NCI-H1092 (cell line): ENCODE measurements at regions not wholly inside any gene's neighbourhood (a gene's known extent, or its start where the extent isn't known, plus 50 kb on each side); places are given as distances from the start of the nearest gene placed in this dataset.
"Not testable (repeated sequence)": the region's sequence is repeated elsewhere in the genome, so short reads cannot be mapped to it uniquely, and the experiment has no call there.

Source experiments
- DNase-seq: peaks from one replicate; lab custom pipeline; 2025; lab: John Stamatoyannopoulos, UW

DNA sequence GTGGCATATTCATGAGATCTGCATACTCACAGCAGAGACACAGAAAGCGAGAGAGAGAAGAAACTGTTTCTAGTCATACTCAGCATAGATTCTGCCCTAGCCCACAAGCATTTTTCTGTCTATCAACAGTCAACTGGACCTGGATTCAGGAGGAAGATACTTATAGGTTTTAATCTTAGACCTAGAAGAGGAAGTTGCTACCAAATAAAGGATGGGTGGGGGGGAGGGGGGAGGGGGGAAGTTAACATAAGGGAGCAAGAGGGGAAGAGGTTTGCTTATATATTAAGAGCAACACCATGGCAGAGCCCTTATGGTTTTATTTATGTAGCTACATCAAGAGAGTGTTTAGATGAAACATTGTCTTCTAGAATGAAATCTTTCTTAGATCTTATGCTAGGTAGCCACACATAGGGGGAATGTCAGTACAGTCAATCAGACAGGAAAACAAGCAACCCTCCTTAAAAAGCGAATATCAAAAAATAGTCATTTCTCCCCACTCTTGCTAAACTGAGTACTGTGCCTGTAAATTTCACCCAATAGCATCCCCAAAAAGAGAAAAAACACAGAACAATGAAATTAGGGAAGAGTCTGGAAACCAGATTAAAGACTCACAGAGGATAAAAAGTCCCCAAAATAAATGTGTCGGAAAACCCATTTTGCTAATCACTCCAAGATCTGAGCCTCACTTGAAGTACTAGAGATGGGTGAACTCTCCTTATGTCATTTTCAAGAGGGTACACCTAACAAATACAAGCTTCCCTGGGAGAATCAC, 192.7 kb upstream of the NR4A3 start:
- DNase-seq = no peak

GRCh38 chr9:99632349-99633038, 189.2 kb upstream of the NR4A3 start:
- DNase-seq = no peak

DNA sequence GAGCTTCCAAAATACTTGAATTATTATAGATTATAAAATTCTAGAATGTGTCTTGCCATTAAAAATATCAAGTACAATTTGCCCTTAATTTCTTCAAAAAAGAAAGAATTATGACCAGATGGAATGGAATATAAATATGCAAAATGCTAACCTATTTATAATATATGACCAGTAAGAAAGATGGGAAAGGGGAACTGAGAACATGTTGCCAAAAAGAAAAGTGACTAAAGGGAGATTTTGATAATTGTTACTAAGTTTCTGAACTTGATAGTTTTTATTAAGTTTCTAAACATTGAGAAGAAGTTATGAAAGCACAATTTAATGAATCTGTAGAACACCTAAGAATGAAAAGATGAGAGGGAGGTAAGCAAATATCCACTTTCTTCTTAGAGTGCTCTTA, 188.4 kb upstream of the NR4A3 start:
- DNase-seq = no peak

GRCh38 chr9:99634186-99634585, 187.5 kb upstream of the NR4A3 start:
- DNase-seq = no peak

DNA sequence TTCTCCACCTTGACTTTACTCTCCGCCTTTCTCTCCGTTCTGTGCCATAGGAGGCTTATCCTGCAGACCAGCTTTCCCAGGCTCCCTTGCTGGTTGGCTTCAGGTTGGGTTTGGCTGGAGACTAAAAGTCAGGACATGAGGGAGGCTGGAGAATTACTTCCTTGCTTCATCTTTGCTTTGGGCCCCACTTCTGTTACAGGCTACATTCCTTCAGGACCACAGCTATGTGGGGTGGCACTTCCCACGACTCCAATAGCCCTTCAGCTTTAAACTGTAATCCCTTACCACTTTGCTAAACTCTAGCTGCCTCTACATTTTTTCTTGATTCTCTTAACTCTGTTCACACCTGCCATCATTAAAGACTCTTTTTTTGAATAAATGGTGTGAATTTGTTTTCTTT, 186.7 kb upstream of the NR4A3 start:
- no peak for DNase-seq

GRCh38 chr9:99637641-99638040, 184.0 kb upstream of the NR4A3 start:
- no peak for DNase-seq

DNA sequence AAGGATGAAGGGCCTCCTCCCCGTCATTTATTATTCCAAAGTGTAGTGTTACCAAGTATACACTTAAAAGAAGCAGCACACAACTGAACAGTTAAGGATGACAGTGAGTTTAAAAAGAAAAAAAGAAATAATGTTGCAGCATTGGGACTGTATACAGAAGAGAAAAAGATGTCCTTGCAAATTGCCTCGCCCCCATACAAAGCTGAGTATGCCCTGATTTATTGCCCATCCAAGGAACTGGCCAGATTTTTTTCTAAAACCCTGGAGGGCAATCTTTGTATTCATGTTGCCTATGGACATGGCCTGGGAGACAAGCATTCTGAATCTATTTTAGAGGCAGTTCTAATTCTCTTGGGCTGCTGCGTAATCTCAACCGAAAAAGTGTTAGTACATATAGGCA, 182.7 kb upstream of the NR4A3 start:
- DNase-seq = no peak

- no peak for DNase-seq
Measured at GRCh38 chr9:99647604-99648003, 174.1 kb upstream of the NR4A3 start.

DNA sequence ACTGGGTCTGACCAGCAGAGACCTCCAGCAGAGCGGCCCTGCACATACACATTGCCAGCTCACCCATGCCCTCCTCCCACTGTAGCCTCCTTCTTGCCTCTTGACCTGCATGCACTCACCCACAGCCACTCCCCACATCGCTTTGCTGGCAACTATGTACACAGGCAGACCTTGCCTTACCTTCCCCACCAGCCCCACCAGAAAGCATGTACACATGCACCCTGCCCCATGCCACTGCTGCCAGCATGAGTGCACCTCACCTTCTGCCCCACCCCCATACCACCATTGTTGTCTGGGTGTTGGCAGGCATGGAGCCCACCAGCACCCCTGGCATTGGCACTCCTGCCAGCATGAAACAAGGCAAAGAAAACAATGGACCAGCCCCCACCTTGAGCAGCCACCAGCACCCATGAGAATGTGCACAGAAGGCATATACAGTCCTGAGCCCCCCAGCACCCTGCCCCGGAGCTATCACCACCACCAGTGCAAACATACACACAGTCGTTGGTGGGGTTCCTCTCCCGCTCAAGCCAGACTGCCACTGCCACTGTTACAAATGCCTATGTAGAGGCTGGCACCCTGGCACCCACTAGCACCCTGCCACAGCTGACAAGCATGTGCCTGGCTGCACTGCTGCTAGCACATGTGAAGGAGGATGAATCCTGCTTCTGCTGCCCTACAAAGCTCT, 171.4 kb upstream of the NR4A3 start:
- DNase-seq = no peak

GRCh38 chr9:99660191-99660636, 161.5 kb upstream of the NR4A3 start:
- no peak for DNase-seq

DNA sequence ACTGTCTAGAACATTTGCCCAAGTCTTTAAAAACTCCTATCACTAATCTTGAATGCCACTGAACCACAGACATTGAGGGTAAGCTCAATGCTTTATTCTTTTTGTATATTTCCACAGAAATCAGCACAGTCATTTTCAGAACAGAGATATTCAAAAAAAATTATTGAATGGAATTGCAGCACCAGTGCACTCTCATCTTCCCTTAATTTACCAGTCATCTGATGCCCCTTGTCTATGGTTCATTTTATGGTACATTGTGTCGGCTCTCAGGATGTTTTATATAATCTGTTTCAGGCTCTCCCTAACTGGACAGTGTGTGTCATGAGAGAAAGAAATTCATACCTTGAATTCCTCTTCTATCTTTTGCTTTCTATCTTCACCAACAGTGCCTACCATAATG, 158.4 kb upstream of the NR4A3 start:
- no peak for DNase-seq

- no peak for DNase-seq
Measured at GRCh38 chr9:99663856-99664255, 157.8 kb upstream of the NR4A3 start.

GRCh38 chr9:99666571-99666970, 155.1 kb upstream of the NR4A3 start:
- no peak for DNase-seq

- DNase-seq = not testable (repeated sequence)
Measured at GRCh38 chr9:99670886-99671285, 150.8 kb upstream of the NR4A3 start.

- DNase-seq = no peak
Measured at GRCh38 chr9:99677281-99677680, 144.4 kb upstream of the NR4A3 start.

GRCh38 chr9:99678566-99678965, 143.1 kb upstream of the NR4A3 start:
- no peak for DNase-seq

DNA sequence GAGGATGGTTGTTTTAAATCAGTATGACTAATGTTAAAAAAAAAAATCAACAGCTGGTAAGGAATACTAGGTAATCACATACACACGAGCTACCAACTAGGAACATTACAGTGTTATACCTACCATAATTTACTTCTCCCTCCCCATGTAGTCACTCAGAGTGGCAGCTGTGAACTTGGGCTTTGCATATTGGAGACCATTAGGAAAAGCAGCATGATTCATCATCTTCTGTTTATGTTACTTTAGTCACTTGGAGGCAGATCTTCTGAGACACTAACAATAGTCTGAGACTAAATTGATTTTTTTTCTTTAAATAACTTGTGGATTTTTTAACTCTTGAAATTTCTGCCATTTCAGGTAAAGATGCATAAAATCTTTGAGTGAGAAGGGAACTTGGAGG, 141.5 kb upstream of the NR4A3 start:
- DNase-seq = no peak

DNA sequence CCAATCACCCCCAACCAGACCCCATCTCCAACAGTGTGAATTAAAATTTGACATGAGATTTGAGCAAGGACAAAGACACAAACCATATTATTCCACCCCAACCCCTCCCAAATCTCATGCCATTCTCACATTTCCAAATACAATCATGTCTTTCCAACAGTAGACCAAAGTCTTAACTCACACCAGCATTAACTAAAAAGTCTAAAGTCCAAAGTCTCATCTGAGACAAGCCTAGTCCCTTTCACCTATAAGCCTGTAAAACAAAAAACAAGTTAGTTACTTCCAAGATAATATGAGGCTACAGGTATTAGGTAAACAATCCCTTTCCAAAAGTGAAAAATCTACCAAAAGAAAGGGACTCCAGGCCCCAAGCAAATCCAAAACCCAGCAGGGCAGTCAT, 140.6 kb upstream of the NR4A3 start:
- DNase-seq = no peak

- DNase-seq = no peak
Measured at GRCh38 chr9:99682378-99682777, 139.3 kb upstream of the NR4A3 start.

DNA sequence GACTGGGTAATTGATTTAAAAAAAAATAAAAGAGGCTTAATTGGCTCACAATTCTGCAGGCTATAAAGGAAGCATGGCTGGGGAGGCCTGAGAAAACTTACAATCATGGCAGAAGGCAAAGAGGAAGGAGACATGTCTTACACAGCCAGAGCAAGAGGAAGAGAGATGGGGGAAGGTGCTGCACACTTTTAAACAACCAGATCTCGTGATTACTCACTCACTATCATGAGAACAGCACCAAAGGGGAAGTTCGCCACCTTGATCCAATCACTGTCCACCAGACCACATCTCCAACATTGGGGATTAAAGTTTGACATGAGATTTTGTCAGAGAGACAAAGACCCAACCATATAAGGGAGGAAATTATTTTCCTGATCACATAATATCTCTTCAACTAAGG, 138.8 kb upstream of the NR4A3 start:
- no peak for DNase-seq

DNA sequence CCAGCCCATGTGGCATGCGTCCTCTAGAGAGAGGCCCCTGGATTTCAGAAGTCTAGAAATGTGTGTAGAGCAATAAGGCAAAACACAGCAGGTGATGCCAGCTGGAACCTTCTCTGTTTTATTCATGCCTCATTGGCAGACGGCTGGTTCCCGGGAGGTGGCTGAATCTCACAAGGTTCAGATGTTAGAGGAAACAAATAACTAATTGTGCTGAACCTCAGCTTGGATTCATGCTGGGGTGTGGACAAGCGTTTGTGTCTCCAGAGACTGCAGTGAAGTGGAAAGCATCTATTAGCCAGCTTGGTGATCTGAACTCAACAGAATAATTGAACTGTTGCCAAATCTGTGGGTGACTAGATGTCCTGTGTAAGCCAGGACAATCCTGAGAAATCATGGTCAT, 131.1 kb upstream of the NR4A3 start:
- peak; percentile 63 for DNase-seq

DNA sequence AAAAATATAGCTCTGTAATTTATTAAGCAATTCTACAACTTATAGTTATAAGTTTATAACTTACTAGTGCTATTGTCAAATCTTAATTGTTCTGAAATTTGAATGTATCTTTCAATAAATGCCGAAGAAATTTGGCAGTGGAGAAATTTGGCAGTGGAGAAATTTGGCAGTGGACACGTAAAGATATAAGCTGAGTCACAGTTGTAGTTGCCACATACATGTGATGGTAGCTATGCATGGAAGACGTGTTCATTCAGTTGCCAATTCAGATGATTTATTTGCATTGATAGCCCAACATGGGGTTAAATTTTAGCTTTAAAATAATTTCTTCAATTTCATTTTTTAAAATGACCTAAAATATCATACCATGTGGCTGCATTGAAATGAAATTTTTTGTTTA, 127.8 kb upstream of the NR4A3 start:
- DNase-seq = no peak

DNA sequence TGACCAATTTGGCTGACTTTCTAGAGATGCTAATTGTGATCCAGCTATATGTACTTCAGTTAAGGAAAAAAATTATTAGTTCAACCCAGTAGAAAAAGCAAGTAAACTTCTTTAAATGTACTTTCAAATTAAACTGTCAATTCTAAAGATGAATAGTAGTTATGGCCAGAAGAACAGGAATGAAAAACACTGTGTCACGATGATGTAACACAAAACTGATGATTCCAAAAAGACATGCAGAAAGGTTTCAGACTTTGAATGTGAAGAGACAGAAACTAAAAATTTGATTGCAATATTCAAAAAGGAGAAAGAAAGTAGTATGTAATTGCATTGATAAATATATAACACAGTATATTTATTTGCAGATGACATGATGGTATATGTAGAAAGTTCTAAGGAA, 127.3 kb upstream of the NR4A3 start:
- DNase-seq = no peak
